Thoracic aorta (tissue), 2 donors: ENCODE measurements at regions not wholly inside any gene's neighbourhood (a gene's known extent, or its start where the extent isn't known, plus 50 kb on each side); places are given as distances from the start of the nearest gene placed in this dataset.

Experiments used
- ATAC-seq: fragments of 150-250 bp; one replicate; pipeline ENCODE4 v1.8.0; 2017; ENCODE audit warnings: low read depth; ENCODE audit not compliant: insufficient number of reproducible peaks, low FRiP score
- DNase-seq: peaks from one replicate; pipeline ENCODE4 v3.0.0-alpha.2; 2020; ENCODE audit warnings: low spot score
- H3K27ac ChIP-seq, 2 donors: fragments of 200-600 bp; sonication (generic); 1 replicate in 1 of 2; 2 replicates in 1 of 2; pipeline ENCODE4 v1.5.1; 2016; ENCODE audit warnings: mild to moderate bottlenecking in 2 of 2, moderate library complexity in 2 of 2
- H3K27me3 ChIP-seq: fragments of 200-600 bp; sonication (generic); replicated peaks from 2 replicates; pipeline ENCODE4 v1.6.0; 2016; ENCODE audit warnings: mild to moderate bottlenecking; ENCODE audit not compliant: insufficient read depth
- H3K36me3 ChIP-seq: fragments of 200-600 bp; sonication (generic); one replicate; pipeline ENCODE4 v1.5.1; 2016
- H3K4me1 ChIP-seq, 2 donors: fragments of 200-600 bp; sonication (generic); 1 replicate in 1 of 2; 2 replicates in 1 of 2; pipeline versions ENCODE4 v1.5.1 to v1.6.0; 2016; ENCODE audit warnings: low read depth in 2 of 2, mild to moderate bottlenecking in 1 of 2; ENCODE audit not compliant: control insufficient read depth in 1 of 2
- H3K4me3 ChIP-seq: fragments of 200-600 bp; sonication (generic); 2 replicates; pipeline ENCODE4 v1.5.1; 2016; ENCODE audit warnings: mild to moderate bottlenecking
- H3K9me3 ChIP-seq: fragments of 200-600 bp; sonication (generic); 2 replicates; pipeline ENCODE4 v1.5.1; 2016
- TF ChIP-seq, protein P1 (sequence below): fragments of 200-600 bp; sonication (generic); IDR thresholded peaks from one replicate; pipeline ENCODE4 v1.5.1; 2019; ENCODE audit warnings: antibody characterized with exemption

- H3K4me3 ChIP-seq, result no peak overlapping the region
- H3K9me3 ChIP-seq, result no peaks in the 10 kb centered on the region
- ATAC-seq (no peak), DNase-seq (no peak)
- no peaks in the 10 kb centered on the region for H3K4me1 ChIP-seq
- H3K36me3 ChIP-seq, result no peaks in the 10 kb centered on the region
- no peaks in the 10 kb centered on the region for H3K27me3 ChIP-seq
- H3K27ac ChIP-seq, result no peak overlapping the region
- TF ChIP-seq, protein P1, sequence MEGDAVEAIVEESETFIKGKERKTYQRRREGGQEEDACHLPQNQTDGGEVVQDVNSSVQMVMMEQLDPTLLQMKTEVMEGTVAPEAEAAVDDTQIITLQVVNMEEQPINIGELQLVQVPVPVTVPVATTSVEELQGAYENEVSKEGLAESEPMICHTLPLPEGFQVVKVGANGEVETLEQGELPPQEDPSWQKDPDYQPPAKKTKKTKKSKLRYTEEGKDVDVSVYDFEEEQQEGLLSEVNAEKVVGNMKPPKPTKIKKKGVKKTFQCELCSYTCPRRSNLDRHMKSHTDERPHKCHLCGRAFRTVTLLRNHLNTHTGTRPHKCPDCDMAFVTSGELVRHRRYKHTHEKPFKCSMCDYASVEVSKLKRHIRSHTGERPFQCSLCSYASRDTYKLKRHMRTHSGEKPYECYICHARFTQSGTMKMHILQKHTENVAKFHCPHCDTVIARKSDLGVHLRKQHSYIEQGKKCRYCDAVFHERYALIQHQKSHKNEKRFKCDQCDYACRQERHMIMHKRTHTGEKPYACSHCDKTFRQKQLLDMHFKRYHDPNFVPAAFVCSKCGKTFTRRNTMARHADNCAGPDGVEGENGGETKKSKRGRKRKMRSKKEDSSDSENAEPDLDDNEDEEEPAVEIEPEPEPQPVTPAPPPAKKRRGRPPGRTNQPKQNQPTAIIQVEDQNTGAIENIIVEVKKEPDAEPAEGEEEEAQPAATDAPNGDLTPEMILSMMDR, result no peak
Measured at GRCh38 chr1:5311147-5311546, 656.7 kb downstream of the AJAP1 start.

- Histone ChIP-seq H3K27me3 (no peaks in the 10 kb centered on the region), H3K36me3 (no peaks in the 10 kb centered on the region), H3K4me1 (no peaks in the 10 kb centered on the region), H3K4me3 (no peak overlapping the region), H3K9me3 (no peaks in the 10 kb centered on the region), H3K27ac (no peak overlapping the region)
- DNase-seq (no peak), ATAC-seq (no peak)
- TF ChIP-seq, protein P1, result no peak
Measured at GRCh38 chr1:5308249-5308648, 653.8 kb downstream of the AJAP1 start.

DNA sequence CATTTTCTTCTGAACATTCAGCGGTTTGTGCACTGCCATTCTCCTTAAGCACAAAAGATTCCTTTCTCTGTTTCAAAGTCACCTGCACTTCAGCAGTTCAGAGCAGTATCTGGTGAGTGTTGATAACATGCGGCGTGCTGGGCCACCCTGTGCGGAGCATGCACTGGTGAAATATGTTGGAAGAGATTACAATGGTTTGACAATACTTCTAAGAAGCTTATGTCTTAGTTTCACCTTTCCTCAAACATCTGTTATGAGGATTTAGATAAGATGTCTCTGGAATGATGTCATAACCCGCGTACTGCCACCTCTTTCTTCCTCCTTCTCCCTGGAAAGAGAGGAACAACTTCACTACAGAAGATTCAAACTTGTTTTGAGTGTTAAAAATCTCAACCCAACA, 650.3 kb downstream of the AJAP1 start:
- Histone ChIP-seq H3K27me3 (no peaks in the 10 kb centered on the region), H3K4me1 (no peaks in the 10 kb centered on the region), H3K4me3 (no peak overlapping the region), H3K27ac (no peak overlapping the region), H3K36me3 (no peaks in the 10 kb centered on the region), H3K9me3 (no peaks in the 10 kb centered on the region)
- TF ChIP-seq, protein P1, result no peak
- DNase-seq, result no peak
- ATAC-seq, result no peak

GRCh38 chr1:5298376-5298775, 644.0 kb downstream of the AJAP1 start:
- H3K27me3 ChIP-seq, result no peaks in the 10 kb centered on the region
- DNase-seq (no peak), ATAC-seq (no peak)
- H3K9me3 ChIP-seq, result no peaks in the 10 kb centered on the region
- no peak overlapping the region for H3K4me3 ChIP-seq
- TF ChIP-seq, protein P1, result no peak
- no peaks in the 10 kb centered on the region for H3K36me3 ChIP-seq
- no peaks in the 10 kb centered on the region for H3K4me1 ChIP-seq
- no peak overlapping the region for H3K27ac ChIP-seq

GRCh38 chr1:5297886-5298239, 643.5 kb downstream of the AJAP1 start:
- Histone ChIP-seq H3K27ac (no peak overlapping the region), H3K27me3 (no peaks in the 10 kb centered on the region), H3K4me3 (no peak overlapping the region), H3K36me3 (no peaks in the 10 kb centered on the region), H3K9me3 (no peaks in the 10 kb centered on the region), H3K4me1 (no peaks in the 10 kb centered on the region)
- ATAC-seq, result no peak
- no peak for DNase-seq
- TF ChIP-seq, protein P1, result no peak
